HEK293T (cell line): ENCODE measurements at regions not wholly inside any gene's neighbourhood (a gene's known extent, or its start where the extent isn't known, plus 50 kb on each side); places are given as distances from the start of the nearest gene placed in this dataset.

Experiments used
- CTCF ChIA-PET: fragments of 350-600 bp; formaldehyde crosslinking; extraction: SDS; loops from one replicate; lab custom pipeline; 2021; ENCODE audit warnings: antibody characterized with exemption, inconsistent platforms; lab: Yijun Ruan, JAX
- POLR2A ChIA-PET: fragments of 350-600 bp; formaldehyde crosslinking; extraction: SDS; loops from one replicate; lab custom pipeline; 2020; ENCODE audit warnings: antibody characterized with exemption, inconsistent platforms; lab: Yijun Ruan, JAX
- DNase-seq: peaks from one replicate; pipeline ENCODE4 v3.0.0; 2012; ENCODE audit warnings: mixed read lengths; ENCODE audit errors: extremely low spot score
- ARNT ChIP-seq: fragments of 450-650 bp; IDR thresholded peaks from 2 replicates; pipeline ENCODE4 v1.6.1; 2017; ENCODE audit warnings: mild to moderate bottlenecking
- BHLHE40 ChIP-seq: fragments of 450-650 bp; IDR thresholded peaks from 2 replicates; pipeline ENCODE4 v1.6.1; 2016; ENCODE audit warnings: mild to moderate bottlenecking, moderate library complexity, borderline replicate concordance
- CTBP1 ChIP-seq: fragments of 450-650 bp; IDR thresholded peaks from 2 replicates; pipeline ENCODE4 v1.6.1; 2016; ENCODE audit warnings: borderline replicate concordance
- ELF4 ChIP-seq: fragments of 450-650 bp; IDR thresholded peaks from 2 replicates; pipeline ENCODE4 v1.6.1; 2017; ENCODE audit warnings: antibody characterized with exemption
- FOXA1 ChIP-seq: fragments of 450-650 bp; IDR thresholded peaks from 2 replicates; pipeline ENCODE4 v1.6.1; 2016; ENCODE audit warnings: mild to moderate bottlenecking
- FOXK2 ChIP-seq: fragments of 450-650 bp; IDR thresholded peaks from 2 replicates; pipeline ENCODE4 v1.6.1; 2016; ENCODE audit warnings: mild to moderate bottlenecking
- FOXM1 ChIP-seq: fragments of 450-650 bp; IDR thresholded peaks from 2 replicates; pipeline ENCODE4 v1.6.1; 2017; ENCODE audit warnings: mild to moderate bottlenecking, borderline replicate concordance
- HDGF ChIP-seq: fragments of 450-650 bp; IDR thresholded peaks from 2 replicates; pipeline ENCODE4 v1.6.1; 2017; ENCODE audit warnings: antibody characterized with exemption, borderline replicate concordance
- L3MBTL2 ChIP-seq: fragments of 450-650 bp; conservative IDR thresholded peaks from 2 replicates; pipeline ENCODE4 v1.6.1; 2016; ENCODE audit warnings: mild to moderate bottlenecking
- LEF1 ChIP-seq: fragments of 450-650 bp; IDR thresholded peaks from 2 replicates; pipeline ENCODE4 v1.6.1; 2017; ENCODE audit warnings: mild to moderate bottlenecking, borderline replicate concordance
- NFRKB ChIP-seq: fragments of 450-650 bp; IDR thresholded peaks from 2 replicates; pipeline ENCODE4 v1.6.1; 2016; ENCODE audit warnings: mild to moderate bottlenecking, moderate library complexity
- SP1 ChIP-seq: fragments of 450-650 bp; IDR thresholded peaks from 2 replicates; pipeline ENCODE4 v1.6.1; 2017
- SUZ12 ChIP-seq: fragments of 450-650 bp; IDR thresholded peaks from 2 replicates; pipeline ENCODE4 v1.6.1; 2016; ENCODE audit warnings: mild to moderate bottlenecking
- TARDBP ChIP-seq: fragments of 450-650 bp; IDR thresholded peaks from 2 replicates; pipeline ENCODE4 v1.6.1; 2016
- ZNF384 ChIP-seq: fragments of 450-650 bp; IDR thresholded peaks from 2 replicates; pipeline ENCODE4 v1.6.1; 2016
- TF ChIP-seq, protein P1 (sequence below): fragments of 450-650 bp; IDR thresholded peaks from 2 replicates; pipeline ENCODE4 v1.6.1; 2016

DNA sequence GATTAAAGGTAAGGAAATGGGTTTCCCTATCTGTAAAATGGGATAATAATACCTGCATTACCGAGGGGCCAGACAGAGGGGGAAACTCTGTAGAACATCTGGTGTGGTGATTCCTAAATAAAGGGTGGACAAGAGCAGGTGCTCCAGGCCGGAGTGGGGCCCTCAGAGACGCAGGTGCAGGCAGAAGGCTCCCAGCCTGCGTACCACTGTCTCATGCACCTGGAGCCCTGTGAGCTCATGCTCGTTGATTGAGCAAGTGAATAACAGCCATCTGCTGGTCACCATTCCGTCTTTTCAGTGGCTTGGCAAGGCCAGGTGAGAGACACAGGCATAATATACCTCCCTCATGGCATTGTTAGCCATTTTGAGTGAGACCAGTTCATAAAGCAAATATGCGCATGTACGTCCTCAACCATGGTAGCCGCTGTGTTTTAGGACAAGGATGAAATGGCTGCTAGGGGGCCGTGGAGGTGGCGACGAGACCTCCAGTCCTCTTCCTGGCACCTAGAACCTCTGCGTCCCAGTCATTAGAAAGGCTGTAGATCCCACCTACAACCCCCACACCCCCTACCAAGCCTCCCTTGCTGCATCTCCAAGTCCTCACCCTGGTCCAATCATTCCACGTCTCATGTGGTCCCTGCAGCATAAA, 198.0 kb upstream of the MVB12B start:
- POLR2A ChIA-PET = no interaction called here
- TF ChIP-seq, protein P1, sequence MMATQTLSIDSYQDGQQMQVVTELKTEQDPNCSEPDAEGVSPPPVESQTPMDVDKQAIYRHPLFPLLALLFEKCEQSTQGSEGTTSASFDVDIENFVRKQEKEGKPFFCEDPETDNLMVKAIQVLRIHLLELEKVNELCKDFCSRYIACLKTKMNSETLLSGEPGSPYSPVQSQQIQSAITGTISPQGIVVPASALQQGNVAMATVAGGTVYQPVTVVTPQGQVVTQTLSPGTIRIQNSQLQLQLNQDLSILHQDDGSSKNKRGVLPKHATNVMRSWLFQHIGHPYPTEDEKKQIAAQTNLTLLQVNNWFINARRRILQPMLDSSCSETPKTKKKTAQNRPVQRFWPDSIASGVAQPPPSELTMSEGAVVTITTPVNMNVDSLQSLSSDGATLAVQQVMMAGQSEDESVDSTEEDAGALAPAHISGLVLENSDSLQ = no peak
- no peak for TF ChIP-seq BHLHE40
- TF ChIP-seq ARNT = no peak
- no peak for TF ChIP-seq SUZ12
- no peak for TF ChIP-seq NFRKB
- TF ChIP-seq FOXM1 = no peak
- TF ChIP-seq ELF4 = no peak
- no peak for TF ChIP-seq FOXA1
- no peak for TF ChIP-seq CTBP1
- no peak for TF ChIP-seq LEF1
- TF ChIP-seq SP1 = no peak
- TF ChIP-seq L3MBTL2 = no peak
- no peak for TF ChIP-seq FOXK2
- no peak for TF ChIP-seq TARDBP
- TF ChIP-seq HDGF = no peak
- CTCF ChIA-PET = no interaction called here
- DNase-seq = no peak

DNA sequence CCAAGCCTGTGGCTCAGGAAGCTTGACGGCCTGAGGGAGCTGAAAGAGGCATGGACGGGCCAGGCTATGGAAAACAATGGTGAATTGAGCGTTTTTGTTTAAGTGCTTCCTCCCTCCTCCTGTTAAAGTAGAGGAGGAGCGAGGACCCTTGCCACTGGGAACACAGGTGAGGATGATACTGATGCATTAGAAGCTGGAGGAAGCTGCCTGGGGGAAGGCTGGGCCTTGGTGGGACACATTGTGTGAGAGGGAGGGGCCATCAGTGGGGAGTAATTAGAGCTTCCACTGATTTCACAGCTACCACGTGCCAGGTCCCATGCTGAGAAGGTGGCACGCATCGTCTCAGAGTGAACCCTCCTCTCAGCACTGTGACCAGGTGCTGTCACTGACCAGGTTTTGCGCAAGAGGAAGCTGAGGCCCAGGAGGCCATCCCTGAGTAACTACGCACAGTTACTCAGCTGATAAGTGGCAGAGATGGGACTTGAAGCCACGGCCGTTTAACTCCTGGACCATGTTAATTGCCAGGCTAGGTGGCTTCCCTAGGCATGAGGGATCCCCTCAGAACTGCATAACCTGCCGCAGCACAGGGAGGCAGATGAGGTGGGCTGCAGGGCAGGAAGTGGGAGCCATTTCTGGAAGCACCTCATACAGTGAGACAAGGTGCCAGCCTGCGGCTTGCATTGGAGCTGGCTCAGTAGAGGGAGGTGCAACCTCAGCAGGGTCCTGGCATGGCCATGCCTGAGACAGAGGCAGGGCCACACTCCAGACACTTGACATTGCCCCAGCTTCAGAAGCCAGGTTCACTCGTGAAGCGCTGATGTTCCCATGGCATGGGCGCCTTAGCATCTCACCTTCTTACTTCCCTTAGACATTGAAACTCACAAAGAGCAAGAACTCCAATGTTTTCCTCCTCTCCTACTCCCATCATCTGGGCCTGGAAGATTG, 195.3 kb upstream of the MVB12B start:
- TF ChIP-seq FOXM1 (no peak), BHLHE40 (no peak), ELF4 (no peak), FOXK2 (no peak), FOXA1 (no peak), TARDBP (no peak), SP1 (no peak), ZNF384 (no peak), NFRKB (no peak), HDGF (no peak), LEF1 (no peak), SUZ12 (no peak), L3MBTL2 (no peak), ARNT (no peak), CTBP1 (no peak)
- TF ChIP-seq, protein P1 = no peak
- CTCF ChIA-PET = no interaction called here
- POLR2A ChIA-PET = no interaction called here
- no peak for DNase-seq

DNA sequence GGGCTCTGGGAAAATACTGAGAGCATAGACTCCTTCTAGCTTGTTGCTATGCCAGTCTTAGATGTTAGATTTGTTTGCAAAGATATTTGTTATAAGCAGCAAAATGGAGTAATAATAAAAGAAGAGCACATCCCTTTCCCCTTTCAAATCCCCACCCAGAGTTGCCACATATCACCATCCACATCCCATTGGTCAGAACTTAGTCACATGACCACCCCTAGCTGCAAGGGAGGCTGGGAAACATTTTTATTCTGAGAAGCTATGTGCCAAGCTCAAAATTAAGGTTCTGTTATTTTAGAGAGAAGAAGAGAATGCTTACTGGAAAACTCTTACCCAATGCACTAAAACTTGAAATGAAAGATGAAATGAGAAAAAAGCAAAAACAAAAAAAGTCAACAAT, 193.9 kb upstream of the MVB12B start:
- POLR2A ChIA-PET = no interaction called here

DNA sequence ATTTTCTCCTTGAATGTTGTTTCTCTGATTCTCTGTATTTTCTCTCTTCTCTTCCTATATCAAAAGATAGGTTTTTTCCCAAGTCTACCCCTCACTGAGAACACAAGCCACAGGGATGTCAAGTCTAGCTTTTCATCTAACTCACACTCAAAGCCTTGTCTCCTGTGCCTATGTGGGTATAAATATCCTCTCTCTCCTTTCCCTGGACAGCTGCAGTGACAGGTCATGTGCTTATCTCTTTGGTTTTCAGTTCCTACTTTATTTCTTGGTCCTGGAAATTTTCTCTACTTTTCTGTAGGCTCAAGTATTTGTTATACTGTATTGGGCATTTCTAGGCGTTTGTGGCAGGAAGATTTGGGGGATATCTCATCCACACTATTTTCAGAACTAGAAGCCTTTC, 182.4 kb upstream of the MVB12B start:
- CTCF ChIA-PET = no interaction called here
- POLR2A ChIA-PET = no interaction called here
- DNase-seq = no peak

More for the DNA sequence above, 193.9 kb upstream of the MVB12B start:
- TF ChIP-seq LEF1 (no peak), CTBP1 (no peak), NFRKB (no peak), SUZ12 (no peak), FOXM1 (no peak)
- CTCF ChIA-PET = no interaction called here
- no peak for DNase-seq

More for the DNA sequence above, 182.4 kb upstream of the MVB12B start:
- TF ChIP-seq HDGF (no peak), SP1 (no peak), ARNT (no peak), FOXM1 (no peak), BHLHE40 (no peak), ZNF384 (no peak), LEF1 (no peak), FOXA1 (no peak), CTBP1 (no peak), NFRKB (no peak), TARDBP (no peak), FOXK2 (no peak), L3MBTL2 (no peak), SUZ12 (no peak), ELF4 (no peak)
- TF ChIP-seq, protein P1 = no peak
